NCI-H2107 (cell line): ENCODE measurements at regions not wholly inside any gene's neighbourhood (a gene's known extent, or its start where the extent isn't known, plus 50 kb on each side); places are given as distances from the start of the nearest gene placed in this dataset.

Experiments used
- DNase-seq: peaks from one replicate; lab custom pipeline; 2025; lab: John Stamatoyannopoulos, UW

DNA sequence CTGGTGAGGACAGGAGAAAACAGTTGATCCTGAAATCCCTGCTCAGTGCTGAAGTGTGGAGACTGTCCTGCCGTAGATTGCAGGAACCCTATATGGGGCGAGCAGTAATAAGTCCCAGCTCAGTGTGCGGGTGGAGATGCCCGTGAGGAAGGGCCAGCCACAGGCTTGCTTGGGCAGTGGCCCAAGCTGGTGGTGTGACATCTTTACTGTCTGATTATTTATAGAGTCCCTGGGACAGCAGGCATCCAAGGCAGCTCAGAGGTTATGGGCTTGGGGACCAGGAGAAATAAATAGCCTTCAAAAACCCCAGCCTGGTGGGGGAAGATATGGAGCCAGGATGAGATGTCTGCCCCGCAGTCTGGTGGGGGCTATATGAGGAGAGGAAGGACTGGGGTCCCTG is 170.7 kb upstream of the POU3F1 start:
- DNase-seq, result no peak

DNA sequence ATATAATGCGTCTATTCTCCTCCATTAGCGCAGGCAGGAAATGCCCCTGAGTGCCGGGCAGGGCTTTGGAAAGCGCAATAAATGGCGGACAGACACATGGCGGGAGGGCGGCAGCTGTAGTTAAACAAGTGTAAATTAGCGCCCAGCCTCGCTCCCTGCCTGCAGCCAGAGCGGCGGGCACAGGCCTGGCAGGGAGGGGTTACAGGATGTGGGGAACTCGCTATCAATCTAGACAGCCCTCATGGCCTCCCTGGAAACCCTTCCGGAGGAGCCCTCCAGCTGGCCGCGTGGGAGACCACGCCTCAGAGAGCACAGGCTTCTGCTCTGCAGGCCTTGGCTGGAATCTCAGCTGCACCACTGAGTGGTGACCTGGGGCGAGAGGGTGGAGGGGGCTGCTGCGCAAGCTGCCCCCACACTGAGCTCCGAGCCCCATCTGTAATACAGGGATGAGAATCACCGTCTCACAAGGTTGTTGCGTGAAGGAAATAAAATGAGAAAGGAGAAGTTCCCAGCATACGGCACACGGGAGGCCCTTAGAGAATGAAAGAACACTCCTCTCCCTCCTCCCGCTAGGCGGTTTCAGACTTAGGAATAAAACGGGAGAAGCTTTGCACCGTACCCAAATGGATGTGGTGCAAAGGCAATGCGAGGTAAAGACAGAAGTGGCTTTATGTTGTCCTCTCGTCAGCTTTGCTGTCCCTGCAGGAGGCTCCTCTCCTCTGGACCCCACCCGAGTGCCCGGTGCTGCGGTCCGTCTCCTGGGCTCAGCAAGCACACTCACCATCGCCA is 167.2 kb upstream of the POU3F1 start:
- DNase-seq, result no peak

- no peak for DNase-seq
Observed at GRCh38 chr1:38210895-38211177, 164.2 kb upstream of the POU3F1 start.

DNA sequence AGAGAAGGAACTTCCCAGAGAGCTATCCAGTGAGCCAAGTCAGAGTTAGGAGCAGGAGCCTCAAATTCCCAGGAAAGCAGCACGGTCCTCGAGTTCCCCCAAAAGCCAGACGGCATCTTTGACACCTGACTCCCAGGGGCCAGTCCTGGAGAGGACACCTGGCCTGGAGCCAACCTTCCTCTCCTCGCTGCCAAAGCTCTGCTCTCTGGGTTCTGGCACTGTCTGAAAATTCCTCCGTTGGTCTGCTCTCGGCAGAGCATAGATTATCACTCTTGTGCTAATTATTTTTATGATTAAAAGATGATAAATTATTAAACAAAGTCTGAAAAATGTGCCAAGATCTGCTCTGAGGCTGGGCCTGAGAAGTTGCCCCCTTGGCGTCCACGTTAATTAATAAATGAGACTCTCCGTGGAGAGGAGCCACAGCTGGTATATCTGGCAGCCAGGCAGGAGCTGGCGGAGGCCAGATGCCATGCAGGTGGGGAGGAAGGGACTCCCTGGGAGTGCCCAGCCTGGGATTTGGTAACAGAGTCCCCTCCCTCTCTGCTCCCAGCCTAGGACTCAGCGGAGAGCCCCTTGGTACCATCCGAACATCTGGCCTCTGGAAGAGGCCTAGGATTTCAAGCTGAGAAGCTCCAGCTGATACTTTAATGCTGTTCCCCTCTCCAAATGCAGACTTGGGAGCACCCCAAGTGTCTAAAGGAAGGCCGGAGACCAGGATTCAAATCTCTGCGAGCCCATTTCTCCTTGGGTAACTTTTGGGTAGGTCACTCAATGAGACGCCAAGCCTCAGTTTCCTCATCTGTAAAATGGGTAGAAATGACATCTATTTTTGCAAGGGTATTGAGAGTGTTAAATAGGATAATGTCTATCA is 163.7 kb upstream of the POU3F1 start:
- DNase-seq, result no peak

- no peak for DNase-seq
Observed at GRCh38 chr1:38208716-38209632, 162.4 kb upstream of the POU3F1 start.

GRCh38 chr1:38207906-38208305 is 161.3 kb upstream of the POU3F1 start:
- DNase-seq, result no peak

DNA sequence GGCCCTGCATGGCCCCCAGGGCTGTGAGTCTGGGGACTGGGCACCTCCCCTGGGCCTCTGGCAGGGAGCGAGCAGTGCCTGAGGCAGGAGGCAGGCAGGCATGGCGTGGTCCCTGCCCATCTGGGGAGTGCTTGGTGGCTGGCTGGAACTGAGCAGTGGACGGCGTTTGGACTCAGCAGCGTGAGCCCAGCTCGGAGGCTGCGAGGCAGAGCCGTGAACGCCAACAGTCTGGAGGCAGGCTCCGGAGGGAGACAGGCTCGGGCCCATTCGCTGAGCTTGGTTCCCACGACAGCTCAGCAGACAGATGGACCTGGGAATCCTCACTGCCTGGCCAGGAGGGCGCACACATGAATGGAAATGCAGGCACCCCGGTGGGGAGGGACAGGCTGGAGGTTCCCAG is 160.7 kb upstream of the POU3F1 start:
- no peak for DNase-seq

- DNase-seq, result no peak
Observed at GRCh38 chr1:38204698-38205097, 158.1 kb upstream of the POU3F1 start.

GRCh38 chr1:38203441-38203840 is 156.8 kb upstream of the POU3F1 start:
- no peak for DNase-seq

DNA sequence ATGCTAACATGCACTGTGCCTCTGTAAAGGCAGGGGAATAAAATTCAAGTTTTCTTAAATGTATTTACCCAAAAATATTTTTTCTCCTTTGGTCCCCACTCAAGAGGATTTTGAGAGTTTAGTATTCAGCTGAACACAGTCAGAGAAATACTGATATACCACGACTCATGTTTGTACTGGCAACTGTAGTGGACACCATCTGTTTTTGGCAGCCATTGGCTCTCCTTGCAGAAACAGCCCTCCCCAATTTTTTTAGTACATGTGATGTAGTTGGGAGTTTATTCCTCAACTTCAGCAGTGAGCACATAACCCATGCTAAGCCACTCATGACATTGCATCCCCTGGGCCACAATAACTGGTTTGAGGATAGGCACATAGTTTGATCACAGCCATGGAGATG is 154.8 kb upstream of the POU3F1 start:
- DNase-seq, result no peak

DNA sequence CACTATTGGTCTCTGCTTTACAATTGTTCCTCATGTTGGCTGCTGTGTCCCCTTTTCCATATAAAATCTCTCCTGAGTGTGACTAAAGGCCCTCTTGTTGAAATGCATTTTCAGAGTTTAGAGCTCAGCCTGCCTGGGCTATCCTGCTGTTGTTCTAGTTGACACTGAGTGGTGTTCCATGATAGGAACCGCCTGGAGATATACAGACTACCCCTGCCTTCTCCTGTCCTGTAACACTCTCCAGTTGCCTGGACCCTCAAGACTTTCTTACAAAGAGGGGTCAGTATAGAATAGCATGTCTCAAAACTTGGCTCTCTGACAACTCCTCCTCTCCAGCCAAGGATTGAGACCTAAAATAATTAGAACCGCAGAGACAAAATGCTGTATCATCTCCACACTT is 152.0 kb upstream of the POU3F1 start:
- DNase-seq, result no peak

GRCh38 chr1:38198099-38198498 is 151.5 kb upstream of the POU3F1 start:
- DNase-seq, result no peak

GRCh38 chr1:38197312-38198061 is 150.9 kb upstream of the POU3F1 start:
- DNase-seq, result no peak

DNA sequence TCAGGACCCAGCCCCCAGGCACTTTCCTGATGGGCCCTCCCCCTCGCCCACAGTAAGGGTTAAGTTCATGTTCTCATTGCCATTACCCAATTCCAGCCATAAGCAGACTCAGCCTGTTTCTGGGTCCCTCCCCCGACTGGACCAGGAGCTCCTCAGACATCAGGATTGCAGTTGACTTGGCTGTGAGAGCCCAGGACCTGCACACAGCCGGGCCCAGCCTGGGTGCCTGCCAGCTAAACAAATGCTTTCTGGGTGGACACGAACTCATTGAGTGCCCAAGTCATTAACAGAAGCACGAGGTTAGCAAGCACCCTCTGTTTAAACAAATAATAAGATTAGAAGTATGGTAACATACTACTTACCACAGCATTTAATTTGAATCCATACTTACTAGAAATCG is 147.9 kb upstream of the POU3F1 start:
- DNase-seq, result no peak

DNA sequence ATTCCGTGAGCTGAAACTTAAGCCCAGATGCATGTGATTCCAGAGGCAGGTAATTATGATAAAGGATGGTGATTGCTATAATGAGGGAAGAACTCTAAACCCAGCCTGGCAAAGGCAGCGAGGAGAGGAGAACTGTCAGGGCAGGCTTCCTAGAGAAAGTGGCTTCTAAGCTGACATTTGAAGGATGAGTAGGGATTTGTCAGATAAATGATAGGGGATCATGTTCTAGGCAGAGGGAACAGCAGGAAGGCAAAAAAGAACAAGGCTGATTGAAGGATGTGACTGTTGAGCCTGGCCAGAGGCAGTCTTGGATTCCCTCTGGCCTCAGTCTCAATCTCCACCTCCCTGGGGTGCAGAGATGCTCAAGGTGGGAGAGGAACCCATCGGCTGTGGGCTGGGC is 146.4 kb upstream of the POU3F1 start:
- no peak for DNase-seq

DNA sequence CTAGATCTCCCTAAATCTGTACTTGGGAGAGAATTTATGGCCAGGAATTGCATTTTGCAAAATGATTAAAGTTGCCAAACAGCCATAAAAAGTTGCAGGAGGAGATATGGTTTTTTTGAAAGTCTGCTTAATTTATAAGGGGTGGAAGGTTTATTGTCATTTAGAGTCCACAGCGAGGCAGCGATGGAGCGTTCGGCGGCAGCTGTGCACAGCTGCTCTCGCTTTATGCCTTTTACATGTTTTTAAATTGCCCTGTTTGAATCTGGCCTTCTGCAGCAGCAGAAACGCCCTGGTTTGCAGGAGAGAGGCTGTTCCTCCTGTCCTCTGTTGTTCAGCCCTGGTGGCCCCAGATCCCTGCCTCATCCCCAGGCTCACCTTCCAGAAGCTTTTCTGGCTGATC is 144.9 kb upstream of the POU3F1 start:
- DNase-seq, result no peak

- no peak for DNase-seq
Observed at GRCh38 chr1:38190983-38191382, 144.4 kb upstream of the POU3F1 start.

- no peak for DNase-seq
Observed at GRCh38 chr1:38187552-38187951, 141.0 kb upstream of the POU3F1 start.

DNA sequence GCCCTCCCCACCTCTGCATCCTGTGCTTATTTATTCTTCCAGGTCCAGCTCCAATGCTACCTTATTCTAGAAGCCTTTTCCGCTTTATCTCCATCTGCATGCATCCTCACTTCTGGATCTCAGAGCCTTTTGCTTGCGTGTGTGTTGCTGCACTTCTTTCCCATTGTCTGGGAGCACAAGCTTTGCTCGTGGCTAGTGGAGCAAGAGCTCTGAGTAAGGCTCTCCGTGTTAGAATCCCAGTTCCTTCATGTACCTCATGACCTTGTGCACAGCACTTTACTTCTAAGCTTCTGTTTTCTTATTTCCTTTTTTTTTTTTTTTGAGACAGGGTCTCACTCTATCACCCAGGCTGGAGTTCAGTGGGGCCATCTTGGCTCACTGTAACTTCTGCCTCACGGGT is 140.0 kb upstream of the POU3F1 start:
- no peak for DNase-seq

GRCh38 chr1:38185913-38186312 is 139.3 kb upstream of the POU3F1 start:
- DNase-seq, result no peak

GRCh38 chr1:38183747-38184146 is 137.2 kb upstream of the POU3F1 start:
- DNase-seq, result no peak

DNA sequence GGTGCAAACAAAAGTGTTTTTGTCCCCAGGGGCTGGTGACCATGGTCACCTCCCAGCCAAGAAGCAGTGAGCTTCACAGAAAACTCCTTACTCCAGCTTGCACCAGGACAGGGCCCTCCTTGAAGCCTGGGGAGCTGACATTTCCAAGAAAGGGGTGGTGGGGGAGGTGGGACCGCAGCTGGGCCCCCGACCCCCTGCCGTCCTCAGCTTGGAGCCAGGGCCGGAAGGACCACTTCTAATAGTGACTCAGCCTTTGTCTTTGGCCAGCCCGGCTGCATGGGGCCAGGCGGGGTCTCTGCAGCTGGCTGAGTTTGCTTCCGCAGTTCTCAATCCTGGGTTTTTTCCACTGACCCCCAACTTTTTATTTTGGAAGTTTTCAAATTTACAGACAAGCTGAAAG is 136.5 kb upstream of the POU3F1 start:
- no peak for DNase-seq
